Epithelial cell of proximal tubule (primary cell): ENCODE measurements at regions not wholly inside any gene's neighbourhood (a gene's known extent, or its start where the extent isn't known, plus 50 kb on each side); places are given as distances from the start of the nearest gene placed in this dataset.
A peak's percentile ranks its signal among the peaks of the same experiment; 100 is the strongest.

Source experiments
- DNase-seq: peaks from one replicate; pipeline ENCODE4 v3.0.0-alpha.2; 2011; ENCODE audit warnings: low read depth
- H3K4me3 ChIP-seq: 2 replicates; pipeline ENCODE4 v1.5.1; 2011; ENCODE audit warnings: low read depth, mild to moderate bottlenecking, low read length
- TF ChIP-seq, protein P1 (sequence below): conservative IDR thresholded peaks from 2 replicates; pipeline ENCODE4 v1.5.1; 2012; ENCODE audit warnings: low read depth, mild to moderate bottlenecking, low read length

- H3K4me3 ChIP-seq: no peak overlapping the region
- TF ChIP-seq, protein P1, sequence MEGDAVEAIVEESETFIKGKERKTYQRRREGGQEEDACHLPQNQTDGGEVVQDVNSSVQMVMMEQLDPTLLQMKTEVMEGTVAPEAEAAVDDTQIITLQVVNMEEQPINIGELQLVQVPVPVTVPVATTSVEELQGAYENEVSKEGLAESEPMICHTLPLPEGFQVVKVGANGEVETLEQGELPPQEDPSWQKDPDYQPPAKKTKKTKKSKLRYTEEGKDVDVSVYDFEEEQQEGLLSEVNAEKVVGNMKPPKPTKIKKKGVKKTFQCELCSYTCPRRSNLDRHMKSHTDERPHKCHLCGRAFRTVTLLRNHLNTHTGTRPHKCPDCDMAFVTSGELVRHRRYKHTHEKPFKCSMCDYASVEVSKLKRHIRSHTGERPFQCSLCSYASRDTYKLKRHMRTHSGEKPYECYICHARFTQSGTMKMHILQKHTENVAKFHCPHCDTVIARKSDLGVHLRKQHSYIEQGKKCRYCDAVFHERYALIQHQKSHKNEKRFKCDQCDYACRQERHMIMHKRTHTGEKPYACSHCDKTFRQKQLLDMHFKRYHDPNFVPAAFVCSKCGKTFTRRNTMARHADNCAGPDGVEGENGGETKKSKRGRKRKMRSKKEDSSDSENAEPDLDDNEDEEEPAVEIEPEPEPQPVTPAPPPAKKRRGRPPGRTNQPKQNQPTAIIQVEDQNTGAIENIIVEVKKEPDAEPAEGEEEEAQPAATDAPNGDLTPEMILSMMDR: no peak
- DNase-seq: no peak
Observed at GRCh38 chr14:34325493-34325892, 136.5 kb downstream of the SPTSSA start.

DNA sequence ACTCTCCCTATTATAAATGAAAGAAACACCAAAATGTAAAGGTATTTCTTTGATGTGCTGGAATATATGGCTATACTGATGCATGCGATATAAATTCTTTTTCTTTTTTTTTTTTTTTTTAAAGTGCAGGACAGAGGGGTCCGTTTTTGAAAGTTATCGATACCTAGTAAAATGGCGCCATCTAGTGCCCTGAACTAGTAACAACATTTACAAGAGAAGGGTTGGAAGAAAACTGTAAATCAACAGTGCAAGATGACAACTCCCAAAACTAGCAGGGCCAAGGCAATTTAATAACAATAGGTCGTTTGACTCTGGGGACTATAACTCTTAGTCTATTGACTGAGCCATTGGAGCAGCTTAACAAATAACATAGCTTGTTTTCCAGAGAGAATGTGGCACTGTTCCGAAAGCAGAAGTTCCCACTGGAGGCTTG, 137.7 kb downstream of the SPTSSA start:
- DNase-seq: no peak
- TF ChIP-seq, protein P1: peak; percentile 72
- H3K4me3 ChIP-seq: no peak overlapping the region

DNA sequence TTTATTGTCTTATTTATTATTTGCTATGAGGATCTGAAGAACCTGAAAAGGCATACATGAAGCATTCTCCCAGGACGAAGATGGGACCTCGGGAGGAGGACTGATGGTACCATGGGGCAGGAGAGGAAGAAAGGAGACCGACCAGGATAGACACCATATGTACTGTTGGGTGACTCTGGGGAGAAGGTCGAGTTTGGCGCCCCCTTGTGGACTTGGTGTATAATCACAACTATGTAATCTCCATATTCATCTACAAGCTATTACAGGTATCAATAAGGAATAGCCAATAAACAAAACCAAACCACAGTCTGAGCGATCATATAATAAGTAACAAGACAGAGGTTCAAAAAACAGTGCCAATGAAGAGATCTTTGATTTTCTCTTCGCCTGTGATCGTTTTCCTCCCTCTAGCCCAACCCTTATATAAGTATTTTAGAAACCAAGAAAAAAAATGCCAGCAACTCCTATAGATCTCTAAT, 139.1 kb downstream of the SPTSSA start:
- no peak overlapping the region for H3K4me3 ChIP-seq
- TF ChIP-seq, protein P1: peak; percentile 76
- no peak for DNase-seq

DNA sequence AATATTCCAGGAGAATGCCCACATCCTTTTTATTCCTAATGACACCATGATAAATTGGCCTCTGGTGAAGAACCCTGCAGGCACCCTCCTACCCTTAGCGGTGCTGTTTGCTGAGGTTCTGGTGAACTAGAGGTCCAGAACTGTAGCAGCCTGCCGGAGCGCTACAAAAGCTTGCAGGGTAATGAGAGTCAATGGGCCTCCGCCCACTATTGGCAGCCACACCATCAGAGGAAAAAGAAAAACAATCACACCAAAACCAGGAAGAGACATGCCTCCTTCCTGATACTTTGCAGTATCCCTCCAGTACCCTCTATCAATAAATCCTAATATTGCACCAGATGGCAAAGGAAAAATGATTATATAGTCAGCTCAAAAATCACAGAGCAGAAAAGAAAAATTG, 142.9 kb downstream of the SPTSSA start:
- H3K4me3 ChIP-seq: no peak overlapping the region
- DNase-seq: no peak
- TF ChIP-seq, protein P1: no peak

DNA sequence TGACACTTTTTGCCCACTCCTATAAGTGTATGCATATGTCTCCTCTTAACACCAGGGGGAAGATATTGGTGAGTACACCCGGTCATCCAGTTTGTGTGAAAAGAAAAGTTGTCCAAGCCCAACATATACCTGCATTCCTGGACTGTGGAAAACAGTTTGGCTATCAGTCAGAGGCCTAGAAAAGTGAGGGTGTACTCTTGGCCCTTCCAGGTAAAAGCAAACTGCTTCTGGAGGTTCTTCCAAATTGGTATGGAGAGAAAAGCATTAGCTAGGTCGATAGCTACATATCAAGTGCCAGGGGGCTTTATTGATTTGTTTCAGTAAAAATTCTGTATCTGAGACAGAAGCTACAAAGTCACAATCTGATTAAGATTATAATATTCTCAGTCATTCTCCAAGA, 144.0 kb downstream of the SPTSSA start:
- no peak for DNase-seq
- H3K4me3 ChIP-seq: no peak overlapping the region
- TF ChIP-seq, protein P1: no peak

GRCh38 chr14:34310724-34311123, 151.3 kb downstream of the SPTSSA start:
- no peak for DNase-seq
- no peak overlapping the region for H3K4me3 ChIP-seq
- TF ChIP-seq, protein P1: no peak

GRCh38 chr14:34303811-34304210, 158.2 kb downstream of the SPTSSA start:
- no peak overlapping the region for H3K4me3 ChIP-seq
- TF ChIP-seq, protein P1: no peak
- DNase-seq: no peak
